GM18951 (cell line): ENCODE measurements at regions not wholly inside any gene's neighbourhood (a gene's known extent, or its start where the extent isn't known, plus 50 kb on each side); places are given as distances from the start of the nearest gene placed in this dataset.

Experiments
- POLR2A ChIP-seq: IDR thresholded peaks from 4 replicates; pipeline ENCODE4 v1.6.1; 2011; ENCODE audit warnings: mild to moderate bottlenecking; ENCODE audit not compliant: insufficient read length, insufficient read depth; ENCODE audit errors: extremely low read depth
- in situ Hi-C: fragments of 300-500 bp; cut with MboI; formaldehyde crosslinking; loops from one replicate; pipeline ENCODE4 v1.12.0; 2022; ENCODE audit warnings: low sequenced_read_pairs, mixed read lengths, inconsistent platforms; ENCODE audit not compliant: unreplicated experiment

- no peak for TF ChIP-seq POLR2A
- in situ Hi-C loops: no loop called here
Observed at GRCh38 chr3:24588629-24589512, 94.2 kb upstream of the THRB start.

GRCh38 chr3:24589513-24589851 lies 94.8 kb upstream of the THRB start:
- in situ Hi-C loops: no loop called here
- TF ChIP-seq POLR2A: no peak

GRCh38 chr3:24589931-24590880 lies 95.6 kb upstream of the THRB start:
- TF ChIP-seq POLR2A: no peak
- in situ Hi-C loops: no loop called here

GRCh38 chr3:24591191-24591590 lies 96.5 kb upstream of the THRB start:
- in situ Hi-C loops: no loop called here
- no peak for TF ChIP-seq POLR2A

GRCh38 chr3:24591661-24592555 lies 97.3 kb upstream of the THRB start:
- no peak for TF ChIP-seq POLR2A
- in situ Hi-C loops: no loop called here

GRCh38 chr3:24594161-24594560 lies 99.5 kb upstream of the THRB start:
- in situ Hi-C loops: no loop called here
- TF ChIP-seq POLR2A: no peak

GRCh38 chr3:24595796-24596195 lies 101.1 kb upstream of the THRB start:
- no peak for TF ChIP-seq POLR2A
- in situ Hi-C loops: no loop called here

GRCh38 chr3:24596626-24597025 lies 102.0 kb upstream of the THRB start:
- no peak for TF ChIP-seq POLR2A
- in situ Hi-C loops: no loop called here

- in situ Hi-C loops: no loop called here
Observed at GRCh38 chr3:24598695-24599470, 104.2 kb upstream of the THRB start.

GRCh38 chr3:24601066-24601939 lies 106.7 kb upstream of the THRB start:
- in situ Hi-C loops: no loop called here
- TF ChIP-seq POLR2A: no peak

More at GRCh38 chr3:24598695-24599470, 104.2 kb upstream of the THRB start:
- TF ChIP-seq POLR2A: no peak

- TF ChIP-seq POLR2A: no peak
- in situ Hi-C loops: no loop called here
Observed at GRCh38 chr3:24604215-24604614, 109.6 kb upstream of the THRB start.
